ENCODE measurements at regions not wholly inside any gene's neighbourhood (a gene's known extent, or its start where the extent isn't known, plus 50 kb on each side); places are given as distances from the start of the nearest gene placed in this dataset.
"Not testable (repeated sequence)": the region's sequence is repeated elsewhere in the genome, so short reads cannot be mapped to it uniquely, and the experiment has no call there.

DNA sequence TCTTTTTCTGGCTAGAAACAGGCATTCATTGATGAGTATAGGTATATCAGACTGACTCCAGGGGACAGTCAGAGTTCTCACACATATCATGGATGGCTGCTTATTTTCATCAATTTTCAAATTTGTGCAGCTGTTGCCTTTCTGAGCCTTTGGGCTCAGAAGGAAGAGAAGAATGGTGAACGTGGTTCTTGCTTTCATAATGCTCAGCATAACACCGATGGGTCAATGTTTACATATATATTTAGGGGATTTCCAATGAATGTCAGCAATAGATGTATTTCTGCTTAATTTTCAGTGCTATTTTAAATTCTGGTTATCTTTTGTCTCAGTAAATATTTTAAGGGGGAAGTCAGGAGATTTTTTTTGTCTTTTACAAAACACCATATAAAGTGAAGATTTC lies 581.4 kb upstream of the DPPA4 start:
- DNase-seq = no peak

DNA sequence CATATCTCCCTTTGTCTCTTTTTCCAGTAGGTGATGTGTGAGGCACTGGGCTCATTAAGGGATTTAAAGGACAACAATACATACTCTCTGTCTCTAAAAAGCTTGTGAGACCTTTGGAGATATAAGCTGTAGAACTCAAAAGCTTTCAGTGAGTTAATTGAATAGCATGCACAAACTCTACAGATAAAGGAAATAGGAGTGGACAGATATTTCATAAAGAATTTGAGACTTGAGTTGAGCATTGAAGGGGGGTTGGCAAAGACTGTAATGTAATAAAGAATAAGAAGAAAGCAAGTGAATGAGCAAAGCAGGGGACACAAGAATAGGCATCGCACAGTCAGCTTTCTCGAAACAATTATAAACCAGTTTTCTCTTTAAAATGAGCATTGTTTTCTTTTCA lies 583.4 kb upstream of the DPPA4 start:
- DNase-seq = no peak

DNA sequence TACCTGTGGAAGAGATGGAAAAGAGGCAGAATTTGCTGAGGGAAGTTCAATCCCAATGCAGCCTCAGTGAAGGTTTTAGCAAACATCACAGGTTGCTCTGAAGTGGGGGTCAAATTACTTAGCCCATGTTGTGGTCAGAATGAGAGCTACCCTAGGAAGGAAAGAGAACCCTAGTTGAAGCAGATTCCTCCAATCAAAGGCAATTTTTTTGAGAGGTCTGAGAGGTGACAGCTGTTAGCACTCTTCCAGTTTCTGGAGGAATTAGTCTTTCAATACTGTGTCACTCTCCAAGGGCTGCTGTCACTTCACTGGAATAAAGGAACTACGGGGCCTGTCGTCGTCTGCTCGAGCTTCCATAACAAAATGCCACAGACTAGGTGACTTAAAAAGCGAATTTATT lies 584.2 kb upstream of the DPPA4 start:
- no peak for DNase-seq

DNA sequence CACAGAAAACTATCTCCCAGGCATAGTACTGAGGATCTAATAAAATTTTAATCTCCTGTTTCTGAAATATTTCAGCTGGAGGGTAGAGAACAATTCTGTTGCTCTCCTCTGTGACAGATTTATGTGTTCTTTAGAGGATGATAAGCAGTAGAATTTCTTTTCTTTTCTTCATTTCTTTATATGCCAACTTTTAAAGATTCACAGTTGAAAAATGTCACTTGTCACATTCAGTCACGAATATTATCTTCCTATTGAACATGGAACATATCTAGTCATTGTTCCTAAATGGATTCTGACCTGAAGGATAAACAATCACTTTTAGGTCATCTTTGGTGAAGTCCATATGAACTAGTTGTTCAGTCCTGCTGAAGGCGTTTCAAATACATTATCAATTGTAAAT lies 585.5 kb upstream of the DPPA4 start:
- no peak for DNase-seq

DNA sequence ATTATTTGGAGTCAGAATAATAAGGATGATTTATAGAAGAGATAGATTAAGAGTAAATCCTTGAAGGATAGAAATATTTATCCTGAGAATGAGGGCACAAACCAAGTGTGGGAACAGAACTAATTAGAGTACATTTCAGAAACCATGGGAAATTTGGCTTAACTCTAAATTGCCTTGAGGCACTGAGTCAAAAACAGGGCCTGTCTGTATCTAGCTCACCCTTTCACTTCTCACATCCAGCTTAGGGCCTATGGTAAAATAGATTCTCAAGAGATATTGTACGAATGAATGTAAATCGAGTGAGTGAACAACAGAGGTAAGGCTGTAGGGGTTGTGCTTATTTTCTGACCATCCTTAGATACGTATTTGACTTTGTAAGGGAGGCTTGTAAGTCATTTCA lies 586.1 kb upstream of the DPPA4 start:
- DNase-seq = no peak

DNA sequence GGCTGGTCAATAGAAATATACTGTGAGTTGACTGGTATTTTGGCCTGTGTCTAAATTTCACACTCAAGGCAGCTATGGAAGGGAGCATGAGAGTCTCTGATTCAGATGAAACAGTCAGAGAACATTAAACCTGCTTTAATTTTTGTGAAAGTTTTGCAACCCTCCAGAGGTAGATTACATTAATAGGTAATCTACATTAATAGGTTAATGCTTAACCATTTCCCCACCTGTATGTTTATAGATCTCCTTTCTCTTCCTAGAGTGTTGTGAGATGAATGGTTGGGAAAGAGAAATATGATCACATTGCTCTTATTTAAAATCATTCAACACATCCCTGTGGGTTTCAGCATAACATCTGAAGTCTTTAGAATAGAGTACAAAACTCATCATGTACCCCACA lies 586.9 kb upstream of the DPPA4 start:
- DNase-seq = no peak

DNA sequence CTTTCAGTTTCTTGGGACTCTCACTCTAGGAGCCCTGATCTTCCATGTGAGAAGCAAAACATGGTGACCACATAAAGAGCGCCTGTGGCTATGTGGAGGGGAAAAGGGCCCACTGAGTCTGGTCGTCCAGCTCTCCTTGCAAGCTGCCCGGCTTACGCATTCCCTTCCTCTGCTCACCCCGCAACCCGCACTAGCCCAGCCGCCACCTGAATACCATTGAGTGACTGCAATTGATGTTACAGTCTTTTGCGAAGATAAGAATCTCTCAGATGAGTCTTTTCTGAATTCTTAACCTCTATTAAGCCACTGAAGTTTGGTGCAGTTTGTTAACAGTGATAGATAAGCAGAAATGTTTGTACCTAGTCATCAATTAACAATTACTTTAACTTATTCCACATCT lies 589.0 kb upstream of the DPPA4 start:
- no peak for DNase-seq

DNA sequence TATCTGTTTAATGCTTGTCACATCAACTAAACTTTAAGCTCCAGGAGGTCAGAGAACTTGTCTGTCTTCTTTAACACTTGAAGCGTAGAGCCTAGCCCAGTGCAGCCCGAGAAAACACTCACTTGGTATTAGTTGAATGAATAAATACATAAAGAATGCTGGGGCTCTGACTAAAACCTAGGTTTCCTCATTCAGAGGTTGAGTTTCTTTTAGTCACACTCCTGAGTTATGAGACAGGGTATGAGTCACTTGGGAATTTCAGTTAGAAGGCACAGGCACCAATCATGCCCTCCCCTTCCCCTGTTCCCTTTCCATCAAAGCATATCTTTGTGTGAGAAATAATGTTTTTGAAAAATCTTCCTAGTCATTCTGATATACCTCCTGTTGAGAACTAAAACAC lies 589.8 kb upstream of the DPPA4 start:
- no peak for DNase-seq

DNA sequence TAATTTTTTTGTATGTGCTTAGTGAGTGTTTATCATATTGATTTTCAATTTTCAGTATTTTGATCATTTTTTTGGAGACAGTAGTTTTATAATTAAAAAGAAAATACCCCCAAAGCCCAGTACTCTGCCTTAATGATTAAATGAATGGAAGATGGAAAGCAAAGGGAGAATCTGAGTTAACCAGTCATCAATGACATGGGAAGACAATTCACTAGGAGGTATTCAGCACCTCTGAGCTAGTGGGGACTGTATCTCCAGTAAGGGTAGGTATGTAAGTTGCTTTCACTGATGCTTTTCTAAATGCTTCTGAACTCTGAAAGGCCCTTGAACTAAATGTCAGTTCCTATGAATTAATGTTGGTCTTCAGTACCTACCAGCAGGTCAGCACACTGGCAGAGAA lies 590.4 kb upstream of the DPPA4 start:
- no peak for DNase-seq

DNA sequence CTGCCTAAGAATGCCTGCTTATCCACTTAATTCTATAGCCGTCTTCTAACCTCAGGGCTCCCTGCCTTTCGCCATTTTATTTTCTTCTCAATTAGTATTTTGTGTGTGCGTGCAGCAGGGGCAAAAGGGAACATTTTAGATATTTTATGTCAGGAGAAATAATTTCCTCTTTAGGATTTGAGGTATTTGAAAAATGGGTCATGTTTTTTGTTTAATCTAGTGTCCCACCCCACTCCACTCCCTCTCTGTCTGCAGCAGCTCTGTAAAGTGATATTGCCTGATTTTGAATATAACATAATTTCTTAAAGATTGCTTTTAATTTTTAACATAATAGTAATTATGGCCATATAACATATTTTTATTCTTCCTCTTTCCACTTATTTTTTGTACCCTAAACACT lies 593.2 kb upstream of the DPPA4 start:
- no peak for DNase-seq

DNA sequence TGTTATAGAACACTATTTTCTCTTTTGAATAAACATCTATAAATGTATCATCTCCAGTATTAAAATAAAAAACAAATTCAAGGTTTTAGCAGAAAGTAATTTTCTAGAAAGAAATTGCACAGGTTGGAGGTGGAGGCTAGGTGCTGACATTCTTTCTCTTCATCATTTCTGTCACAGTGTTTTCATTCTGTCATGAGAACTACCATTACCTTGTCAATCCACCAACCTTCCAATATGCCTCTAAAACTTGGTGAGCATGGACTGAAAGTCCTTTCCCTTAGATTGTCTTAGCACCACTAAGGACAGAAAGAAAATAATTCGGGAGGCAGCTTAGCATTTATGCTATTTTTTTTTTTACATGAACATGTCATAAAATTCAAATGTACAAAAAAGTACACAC lies 596.2 kb upstream of the DPPA4 start:
- no peak for DNase-seq

DNA sequence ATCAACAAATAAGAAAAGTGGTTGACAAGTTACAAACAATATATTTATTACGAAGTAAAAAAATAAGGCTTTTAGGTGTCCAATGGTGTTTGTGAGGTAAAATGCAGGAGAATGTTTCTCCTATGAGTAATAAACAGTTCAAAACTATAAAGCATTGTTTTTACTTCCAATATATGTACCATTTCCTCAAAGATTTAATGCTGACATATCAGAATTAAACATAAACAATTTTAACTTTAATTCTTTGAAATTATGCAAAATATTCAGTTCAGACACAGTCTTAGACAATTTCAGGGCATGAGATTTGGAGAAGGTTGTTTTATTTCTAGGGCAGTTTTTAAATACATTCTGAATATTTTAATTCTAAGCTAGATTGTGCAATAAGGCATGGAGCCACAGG lies 602.5 kb upstream of the DPPA4 start:
- DNase-seq = no peak

DNA sequence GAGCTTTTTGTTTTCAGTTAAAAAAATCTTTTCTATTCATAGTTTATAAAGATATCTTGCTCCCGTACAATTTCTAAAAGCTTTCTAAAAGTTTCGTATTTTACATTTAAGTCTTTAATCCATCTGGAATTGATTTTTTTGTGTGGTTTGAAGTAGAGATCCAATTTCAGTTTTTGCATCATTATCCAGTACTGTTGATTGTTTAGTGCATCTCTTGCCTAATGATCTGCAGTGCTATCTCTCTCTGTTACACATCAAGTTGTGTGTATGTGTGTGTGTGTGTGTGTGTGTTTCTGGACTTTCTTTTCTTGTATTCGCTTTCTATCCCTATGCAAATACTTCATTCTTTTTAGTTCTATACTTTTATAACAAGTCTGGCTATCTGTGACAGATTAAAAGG lies 605.8 kb upstream of the DPPA4 start:
- no peak for DNase-seq

DNA sequence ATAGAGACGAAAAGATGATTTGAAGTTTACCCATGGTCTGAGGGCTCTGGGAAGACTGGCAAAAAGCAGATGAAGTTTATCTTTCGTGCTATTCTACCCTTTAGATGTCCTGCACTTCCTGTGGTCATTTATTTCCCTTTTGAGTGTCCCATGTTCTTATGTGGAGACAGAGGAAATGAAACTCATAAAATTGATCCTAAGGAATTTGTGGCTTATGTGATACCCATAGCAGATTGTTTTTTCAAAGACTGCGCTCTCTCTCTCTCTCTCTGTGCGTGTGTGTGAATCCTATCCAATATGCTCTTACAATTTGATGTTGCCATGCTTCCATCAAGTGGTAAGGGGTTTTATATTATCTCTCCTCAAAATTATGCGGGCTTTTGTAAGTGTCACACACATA lies 607.5 kb upstream of the DPPA4 start:
- no peak for DNase-seq

DNA sequence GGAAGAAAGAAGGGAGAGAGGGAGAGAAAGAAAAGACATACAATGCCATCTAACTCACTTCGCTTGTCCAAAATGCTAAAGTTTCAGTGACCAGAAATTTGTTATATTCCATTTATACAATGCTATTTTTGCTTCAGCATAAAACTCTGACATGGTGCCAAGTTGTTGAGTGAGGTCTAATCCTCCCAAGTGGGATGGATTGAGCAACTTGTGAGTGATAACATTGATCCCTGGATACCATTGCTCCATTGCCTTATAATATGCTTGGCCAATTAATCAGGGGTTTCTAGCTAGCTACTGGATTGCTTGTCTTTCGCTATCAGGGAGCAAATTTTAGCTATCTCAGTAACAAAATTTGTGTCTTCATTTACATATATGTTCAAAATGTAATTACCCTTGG lies 615.6 kb upstream of the DPPA4 start:
- DNase-seq = no peak

DNA sequence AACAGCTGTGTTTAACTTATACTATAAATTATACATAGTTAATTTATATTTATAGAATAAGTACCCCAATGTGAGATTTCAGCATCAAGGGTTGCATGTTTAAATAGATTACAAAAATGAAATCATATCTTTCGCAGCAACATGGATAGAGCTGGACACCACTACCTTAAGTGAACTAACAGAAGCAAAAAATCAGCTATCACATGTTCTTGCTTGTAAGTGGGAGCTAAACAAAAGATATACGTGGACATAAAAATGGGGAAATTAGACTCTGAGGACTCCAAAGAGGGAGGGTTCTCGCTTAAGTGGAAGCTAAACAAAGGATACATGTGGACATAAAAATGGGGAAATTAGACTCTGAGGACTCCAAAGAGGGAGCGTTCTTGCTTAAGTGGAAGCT lies 626.5 kb upstream of the DPPA4 start:
- DNase-seq = no peak

DNA sequence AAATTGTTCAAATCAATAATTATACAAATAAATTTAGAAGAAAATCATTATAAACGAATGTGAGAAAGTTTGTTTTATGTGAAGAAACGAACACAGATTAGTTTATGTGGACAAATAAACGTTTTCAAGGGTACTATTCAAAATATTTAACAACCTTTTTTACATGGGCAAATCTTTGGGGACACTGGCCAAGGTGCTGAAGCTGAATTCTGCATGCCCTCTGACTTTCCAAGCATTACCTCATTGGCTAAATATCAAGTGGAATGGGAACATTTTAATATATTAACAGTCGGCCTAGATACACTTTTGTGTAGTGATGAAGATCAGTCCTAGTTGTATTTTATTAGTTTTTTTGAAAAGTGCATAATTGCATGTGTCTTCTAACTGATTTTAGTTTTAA lies 636.4 kb upstream of the DPPA4 start:
- no peak for DNase-seq

DNA sequence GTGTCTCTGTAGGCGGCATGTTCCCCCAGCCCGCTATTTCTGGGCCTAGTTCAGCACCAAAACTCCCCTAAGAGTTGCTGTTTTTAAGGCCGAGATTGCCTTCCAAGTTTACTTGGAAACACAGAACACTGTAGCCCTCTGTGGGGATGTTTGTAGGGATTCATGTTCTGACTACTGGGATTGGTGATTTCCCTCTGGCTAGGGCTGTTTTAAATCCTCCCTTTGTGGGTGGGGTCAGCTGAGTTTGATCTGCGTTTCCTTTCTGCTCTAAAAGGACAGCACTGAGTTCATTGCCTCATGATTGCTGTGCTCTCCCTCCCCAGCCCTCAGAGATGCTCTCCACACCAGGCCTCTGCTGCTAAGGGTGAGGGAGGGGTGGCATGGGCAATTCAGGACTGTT lies 640.6 kb upstream of the DPPA4 start:
- no peak for DNase-seq

DNA sequence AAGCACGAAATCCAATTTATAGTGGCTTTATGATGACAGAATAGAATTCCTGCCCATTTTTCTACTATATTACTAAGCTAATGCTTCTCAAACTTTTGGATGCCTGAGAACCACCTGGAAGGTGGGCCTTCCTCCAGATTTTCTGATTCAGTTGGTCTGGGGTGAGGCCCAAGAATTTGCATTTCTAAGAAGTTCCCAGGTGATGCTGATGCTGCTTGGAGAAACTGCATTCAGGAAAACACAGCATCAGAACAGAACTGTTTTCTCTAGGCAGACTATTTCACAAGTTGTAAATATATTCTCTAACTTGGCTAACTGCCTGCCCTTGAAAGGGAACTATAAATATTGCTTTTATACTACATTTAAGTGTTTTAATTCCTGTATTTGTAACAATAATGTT lies 644.9 kb upstream of the DPPA4 start:
- no peak for DNase-seq

DNA sequence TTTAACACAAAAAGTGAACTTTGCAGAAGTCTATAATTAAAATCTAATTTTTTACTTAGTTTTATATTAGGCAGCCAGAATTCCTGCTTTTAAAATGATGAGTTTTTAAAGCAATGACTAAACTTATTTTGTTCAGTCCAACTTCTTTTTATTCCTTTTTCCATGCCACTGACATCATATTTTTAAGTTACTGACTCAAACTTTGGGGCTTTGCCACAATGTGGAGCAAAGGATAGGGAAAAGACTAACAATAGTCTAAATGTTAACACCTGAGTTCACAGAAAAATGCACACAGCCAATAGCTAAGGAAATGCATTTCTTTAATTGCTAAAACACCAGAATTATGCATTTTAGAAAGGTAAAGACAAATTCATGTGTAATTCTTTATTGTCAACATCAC lies 647.6 kb upstream of the DPPA4 start:
- no peak for DNase-seq

DNA sequence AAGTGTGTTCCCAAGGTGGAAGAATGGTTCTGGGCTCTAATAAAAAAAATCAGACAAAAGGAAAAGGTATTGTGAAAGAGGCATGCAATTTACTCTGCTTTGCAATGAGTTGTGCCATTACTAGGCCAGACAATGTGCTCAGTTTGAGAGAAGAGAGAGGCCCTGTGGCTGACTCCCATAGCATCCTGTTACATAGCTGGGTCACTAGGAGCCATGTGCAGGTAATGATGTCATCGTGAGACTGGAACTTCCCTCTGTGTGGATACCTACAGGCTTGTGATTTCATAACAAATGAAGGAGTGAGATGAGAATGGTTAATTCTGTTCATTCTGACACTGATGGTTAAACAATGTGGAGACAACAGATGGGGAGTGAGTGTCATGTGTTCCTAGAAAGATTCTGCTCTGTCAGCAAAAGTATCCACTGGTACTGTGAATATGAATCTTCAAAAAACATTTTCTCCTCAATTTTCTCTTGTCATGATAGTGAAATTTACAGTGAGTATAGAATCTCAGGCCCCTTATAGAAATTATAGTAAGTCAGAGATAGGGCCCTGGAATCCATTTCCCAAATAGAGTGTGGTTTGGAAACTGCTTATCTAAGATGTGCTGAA lies 648.7 kb upstream of the DPPA4 start:
- DNase-seq = no peak

DNA sequence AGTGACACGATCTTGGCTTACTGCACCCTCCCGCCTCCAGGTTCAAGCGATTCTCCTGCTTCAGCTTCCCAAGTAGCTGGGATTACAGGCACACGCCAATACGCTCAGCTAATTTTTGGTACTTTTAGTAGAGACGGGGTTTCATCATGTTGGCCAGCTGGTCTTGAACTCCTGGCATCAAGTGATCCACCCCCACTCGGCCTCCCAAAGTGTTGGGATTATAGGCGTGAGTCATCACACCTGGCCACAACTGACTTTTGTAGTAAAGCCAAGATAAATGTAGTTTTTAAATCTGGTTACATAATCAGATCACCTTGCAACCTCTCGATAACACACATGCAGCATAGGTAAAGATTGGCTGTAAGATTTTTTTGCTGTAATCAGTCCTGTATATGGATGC lies 657.5 kb upstream of the DPPA4 start:
- DNase-seq = no peak

DNA sequence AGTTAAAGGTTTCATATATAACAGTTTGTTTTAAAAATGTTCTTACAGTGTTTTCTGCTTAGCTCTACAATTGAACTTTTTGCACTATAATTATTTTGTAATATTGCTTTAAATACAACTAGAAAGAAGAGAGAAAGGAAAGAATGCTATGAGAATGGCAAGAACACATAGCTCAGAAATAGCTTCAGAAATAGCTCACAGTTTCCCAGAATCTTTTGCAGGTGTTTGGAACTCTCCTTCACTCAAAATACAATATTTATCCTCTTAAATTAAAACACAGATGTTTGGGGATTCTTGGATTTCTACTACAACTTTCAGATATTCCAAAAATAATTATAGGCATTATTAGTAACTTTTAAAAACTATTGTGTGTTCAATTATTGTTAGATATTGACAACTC lies 658.0 kb upstream of the DPPA4 start:
- DNase-seq = no peak

DNA sequence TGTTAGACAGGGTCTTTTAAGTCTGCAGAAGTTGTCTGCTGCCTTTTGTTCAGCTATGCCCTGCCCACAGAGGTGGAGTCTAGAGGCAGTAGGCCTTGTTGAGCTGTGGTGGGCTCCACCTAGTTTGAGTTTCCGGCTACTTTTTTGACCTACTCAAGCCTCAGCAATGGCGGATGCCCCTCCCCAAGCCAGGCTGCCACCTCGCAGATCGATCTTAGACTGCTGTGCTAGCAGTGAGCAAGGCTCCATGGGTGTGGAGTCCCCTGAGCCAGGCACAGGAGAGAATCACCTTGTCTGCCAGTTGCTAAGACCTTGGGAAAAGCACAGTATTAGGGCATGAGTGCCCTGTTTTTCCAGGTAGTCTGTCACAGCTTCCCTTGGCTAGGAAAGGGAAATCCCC lies 664.6 kb upstream of the DPPA4 start:
- DNase-seq = not testable (repeated sequence)

DNA sequence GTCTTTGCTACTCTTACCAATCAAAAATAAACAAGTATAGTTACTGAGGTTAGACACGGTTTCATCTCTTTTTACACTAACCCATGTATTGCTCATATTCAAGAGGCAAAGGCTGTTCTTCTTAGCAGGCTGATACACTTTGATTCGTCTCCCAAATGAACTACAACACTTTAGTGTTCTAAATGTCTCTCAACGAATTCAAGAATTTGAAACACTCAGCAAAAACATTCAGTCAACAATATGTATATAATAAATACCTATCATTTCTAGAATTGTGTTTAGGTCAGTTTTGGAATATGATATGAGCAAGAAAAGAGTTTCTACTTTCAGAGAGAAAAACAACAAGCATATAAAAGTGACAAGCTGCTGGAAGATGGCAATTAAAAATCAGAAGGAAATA lies 669.6 kb upstream of the DPPA4 start:
- DNase-seq = no peak

Measured in NCI-H345 (cell line).